Heart right ventricle (tissue), 16 donors: ENCODE measurements at regions not wholly inside any gene's neighbourhood (a gene's known extent, or its start where the extent isn't known, plus 50 kb on each side); places are given as distances from the start of the nearest gene placed in this dataset.

ENCODE experiments used
- ATAC-seq, 8 donors: fragments of 200-7000 bp; cut with Tn5 transposase; one replicate each; pipeline ENCODE4 v1.9.1; 2020; ENCODE audit warnings: mild to moderate bottlenecking in 8 of 8, moderate library complexity in 8 of 8, moderate number of reproducible peaks in 1 of 8
- DNase-seq, 2 donors: peaks; one replicate each; pipeline ENCODE4 v3.0.0-alpha.2; 2020
- H3K27ac ChIP-seq, 10 donors: fragments of 200-600 bp; sonication (generic) in 2 of 10; one replicate each; pipeline versions ENCODE4 v1.5.0 to v1.8.0; 2020 to 2022; ENCODE audit warnings: mild to moderate bottlenecking in 3 of 10
- H3K27me3 ChIP-seq, 7 donors: fragments of 200-600 bp; one replicate each; pipeline ENCODE4 v1.8.0; 2021 to 2022; ENCODE audit warnings: mild to moderate bottlenecking in 2 of 7
- H3K36me3 ChIP-seq, 9 donors: fragments of 200-600 bp; sonication (generic) in 1 of 9; one replicate each; pipeline versions ENCODE4 v1.5.0 to v1.8.0; 2020 to 2022; ENCODE audit warnings: mild to moderate bottlenecking in 2 of 9
- H3K4me1 ChIP-seq, 9 donors: fragments of 200-600 bp; sonication (generic) in 1 of 9; one replicate each; pipeline versions ENCODE4 v1.5.0 to v1.8.0; 2020 to 2022; ENCODE audit warnings: mild to moderate bottlenecking in 4 of 9
- H3K4me3 ChIP-seq, 10 donors: fragments of 200-600 bp; sonication (generic) in 2 of 10; one replicate each; pipeline versions ENCODE4 v1.5.0 to v1.8.0; 2020 to 2022; ENCODE audit warnings: mild to moderate bottlenecking in 7 of 10, moderate library complexity in 2 of 10
- H3K9me3 ChIP-seq, 11 donors: fragments of 200-600 bp in 10 of 11; sonication (generic) in 2 of 11; one replicate each; pipeline versions ENCODE4 v1.5.0 to v1.8.0; 2013 to 2022; ENCODE audit warnings: mild to moderate bottlenecking in 2 of 11, control low read depth in 1 of 11, moderate library complexity in 1 of 11
- CTCF ChIP-seq, 9 donors: fragments of 200-600 bp; sonication (generic) in 2 of 9; IDR thresholded peaks; one replicate each; pipeline versions ENCODE4 v1.5.0 to v1.8.0; 2021 to 2022; ENCODE audit warnings: antibody characterized with exemption in 9 of 9, mild to moderate bottlenecking in 5 of 9, moderate library complexity in 1 of 9
- WGBS, 2 donors: extraction: QIAGEN DNeasy Blood & Tissue Kit; methylation state at CpG; one replicate each; pipeline ENCODE4 v1.1.7; 2013; ENCODE audit warnings: inconsistent platforms in 1 of 2; 5-methylcytosine and 5-hydroxymethylcytosine counted together
- intact Hi-C, 10 donors: fragments of 100-400 bp; cut with DNase I; formaldehyde crosslinking; loops; one replicate each; pipeline versions ENCODE4 v1.11.1 to v1.14.2; 2022
- donor health status: Arrhythmogenic right ventricular cardiomyopathy.
- donor health status: ischemic (EF 13 %, LVEDD 7.1; RV severe dilation, severe dysfunction).
- donor health status: healthy with polysubstance abuse.
- donor health status: DM: no; HTN: yes; CAD: no.
- donor health status: DM: no; HTN: no; CAD: no.
- donor health status: ischemic (EF 25% LVEDD 6.9; RV normal size, moderate dysfunction).
- donor health status: ischemic (EF 25% LVEDD 5.7; RV mildly dilated, moderate dysfunction).
- donor health status: healthy.
- donor health status: DM: yes; HTN: yes; CAD: no.
- donor health status: Ischemic cardiomyopathy.
- donor health status: ischemic (EF 35%, LVEDD 5.7; RV mildly dilated, moderate dysfunction).
- donor health status: nonischemic (EF 11% LVEDD 7.7; RV severe dilation, severe dysfunction).
- donor health status: DM: yes; HTN: yes; CAD: no.
- donor health status: PGD.
- donor health status: ischemic (EF 29% LVEDD 5.4; RV normal size, mild dysfunction).
- donor health status: nonischemic (EF 23%, LVEDD 6.1; RV moderate dilation, normal function).

- H3K27ac ChIP-seq, result no peak overlapping the region
- H3K4me1 ChIP-seq, result peaks cover 0 to 32% (median 0%) of the 10 kb centered on the region in 9 donors
- 87 to 93% methylated on average over 4 of the region's 4 CpGs for WGBS, 2 donors
- H3K27me3 ChIP-seq, result no peaks in the 10 kb centered on the region
- no peak overlapping the region for H3K4me3 ChIP-seq
- TF ChIP-seq CTCF (IDR thresholded peaks at IDR 0.05), result no peak
- no peak for DNase-seq
- ATAC-seq, result no peak
- H3K36me3 ChIP-seq, result no peaks in the 10 kb centered on the region
- peaks cover 0 to 7% (median 0%) of the 10 kb centered on the region in 11 donors for H3K9me3 ChIP-seq
- intact Hi-C loops, result no loop called here
Observed at GRCh38 chr12:116639765-116640164, 80.6 kb downstream of the MAP1LC3B2 start.

GRCh38 chr12:116638376-116638775, 79.2 kb downstream of the MAP1LC3B2 start:
- no peak overlapping the region for H3K4me3 ChIP-seq

GRCh38 chr12:116637589-116638150, 78.5 kb downstream of the MAP1LC3B2 start:
- peak in 2 of 8 donors; percentile 15 to 33 for ATAC-seq
- 56 to 63% methylated on average over 6 of the region's 6 CpGs for WGBS, 2 donors

More at GRCh38 chr12:116638376-116638775, 79.2 kb downstream of the MAP1LC3B2 start:
- H3K4me1 ChIP-seq, result peaks cover 0 to 32% (median 0%) of the 10 kb centered on the region in 9 donors
- H3K27ac ChIP-seq, result no peak overlapping the region
- ATAC-seq, result no peak
- no peak for DNase-seq
- H3K9me3 ChIP-seq, result no peaks in the 10 kb centered on the region
- H3K36me3 ChIP-seq, result no peaks in the 10 kb centered on the region
- no peaks in the 10 kb centered on the region for H3K27me3 ChIP-seq
- no peak for TF ChIP-seq CTCF (IDR thresholded peaks at IDR 0.05)
- intact Hi-C loops, result no loop called here
- 66 to 69% methylated on average over 2 of the region's 2 CpGs for WGBS, 2 donors

More at GRCh38 chr12:116637589-116638150, 78.5 kb downstream of the MAP1LC3B2 start:
- no peak for DNase-seq
- intact Hi-C loops, result no loop called here
- Histone ChIP-seq H3K27me3 (no peaks in the 10 kb centered on the region), H3K36me3 (no peaks in the 10 kb centered on the region), H3K4me1 (peaks cover 0 to 32% (median 0%) of the 10 kb centered on the region in 9 donors), H3K9me3 (no peaks in the 10 kb centered on the region), H3K4me3 (no peak overlapping the region), H3K27ac (no peak overlapping the region)
- no peak for TF ChIP-seq CTCF (IDR thresholded peaks at IDR 0.05)
